Prostate gland (tissue), 2 donors: ENCODE measurements at regions not wholly inside any gene's neighbourhood (a gene's known extent, or its start where the extent isn't known, plus 50 kb on each side); places are given as distances from the start of the nearest gene placed in this dataset.

ENCODE experiments used
- POLR2A ChIP-seq: fragments of 450-650 bp; IDR thresholded peaks from one replicate; pipeline ENCODE4 v1.6.1; 2016; ENCODE audit warnings: antibody characterized with exemption, mild to moderate bottlenecking
- POLR2AphosphoS5 ChIP-seq: sonication (generic); formaldehyde crosslinking; IDR thresholded peaks from one replicate; pipeline ENCODE4 v1.6.1; 2017; ENCODE audit warnings: antibody characterized with exemption
- TF ChIP-seq, protein P1 (sequence below), 4 experiments: fragments of 200-600 bp in 2 of 4; fragments of 450-650 bp in 2 of 4; sonication (generic) in 2 of 4; IDR thresholded peaks; 1 replicate in 3 of 4; 2 replicates in 1 of 4; pipeline ENCODE4 v1.5.1; 2016 to 2019; ENCODE audit warnings: antibody characterized with exemption in 4 of 4, mild to moderate bottlenecking in 2 of 4, moderate library complexity in 2 of 4

- TF ChIP-seq, protein P1, sequence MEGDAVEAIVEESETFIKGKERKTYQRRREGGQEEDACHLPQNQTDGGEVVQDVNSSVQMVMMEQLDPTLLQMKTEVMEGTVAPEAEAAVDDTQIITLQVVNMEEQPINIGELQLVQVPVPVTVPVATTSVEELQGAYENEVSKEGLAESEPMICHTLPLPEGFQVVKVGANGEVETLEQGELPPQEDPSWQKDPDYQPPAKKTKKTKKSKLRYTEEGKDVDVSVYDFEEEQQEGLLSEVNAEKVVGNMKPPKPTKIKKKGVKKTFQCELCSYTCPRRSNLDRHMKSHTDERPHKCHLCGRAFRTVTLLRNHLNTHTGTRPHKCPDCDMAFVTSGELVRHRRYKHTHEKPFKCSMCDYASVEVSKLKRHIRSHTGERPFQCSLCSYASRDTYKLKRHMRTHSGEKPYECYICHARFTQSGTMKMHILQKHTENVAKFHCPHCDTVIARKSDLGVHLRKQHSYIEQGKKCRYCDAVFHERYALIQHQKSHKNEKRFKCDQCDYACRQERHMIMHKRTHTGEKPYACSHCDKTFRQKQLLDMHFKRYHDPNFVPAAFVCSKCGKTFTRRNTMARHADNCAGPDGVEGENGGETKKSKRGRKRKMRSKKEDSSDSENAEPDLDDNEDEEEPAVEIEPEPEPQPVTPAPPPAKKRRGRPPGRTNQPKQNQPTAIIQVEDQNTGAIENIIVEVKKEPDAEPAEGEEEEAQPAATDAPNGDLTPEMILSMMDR (IDR thresholded peaks at IDR 0.05) = no peak
- TF ChIP-seq POLR2A (no peak), POLR2AphosphoS5 (no peak)
These were observed 67.3 kb upstream of the DCBLD2 start for GRCh38 chr3:98968824-98969223.
